ENCODE measurements at regions not wholly inside any gene's neighbourhood (a gene's known extent, or its start where the extent isn't known, plus 50 kb on each side); places are given as distances from the start of the nearest gene placed in this dataset.

GRCh38 chr3:162443376-162443775 is 946.8 kb downstream of the OTOL1 start:
- DNase-seq: no peak

GRCh38 chr3:162468791-162469190 is 972.2 kb downstream of the OTOL1 start:
- DNase-seq: no peak

GRCh38 chr3:162487138-162487537 is 990.5 kb downstream of the OTOL1 start:
- no peak for DNase-seq

- DNase-seq: no peak
Observed at GRCh38 chr3:162489853-162490252, 993.2 kb downstream of the OTOL1 start.

- DNase-seq: no peak
Observed at GRCh38 chr3:162491952-162492351, 995.3 kb downstream of the OTOL1 start.

- DNase-seq: no peak
Observed at GRCh38 chr3:162492446-162493081, 996.0 kb downstream of the OTOL1 start.

GRCh38 chr3:162498626-162499025 is 1002.0 kb downstream of the OTOL1 start:
- DNase-seq: no peak

GRCh38 chr3:162507397-162507796 is 1010.8 kb downstream of the OTOL1 start:
- DNase-seq: no peak

GRCh38 chr3:162512488-162512887 is 1015.9 kb downstream of the OTOL1 start:
- no peak for DNase-seq

GRCh38 chr3:162517110-162517509 is 1020.5 kb downstream of the OTOL1 start:
- no peak for DNase-seq

GRCh38 chr3:162521669-162522068 is 1025.1 kb downstream of the OTOL1 start:
- no peak for DNase-seq

GRCh38 chr3:162525066-162525742 is 1028.6 kb downstream of the OTOL1 start:
- DNase-seq: no peak

- DNase-seq: no peak
Observed at GRCh38 chr3:162525771-162526170, 1029.2 kb downstream of the OTOL1 start.

- no peak for DNase-seq
Observed at GRCh38 chr3:162534431-162534830, 1037.8 kb downstream of the OTOL1 start.

- no peak for DNase-seq
Observed at GRCh38 chr3:162538491-162538890, 1041.9 kb downstream of the OTOL1 start.

- no peak for DNase-seq
Observed at GRCh38 chr3:162538906-162539305, 1042.3 kb downstream of the OTOL1 start.

- DNase-seq: no peak
Observed at GRCh38 chr3:162540421-162540820, 1043.8 kb downstream of the OTOL1 start.

GRCh38 chr3:162541923-162542322 is 1045.3 kb downstream of the OTOL1 start:
- no peak for DNase-seq

GRCh38 chr3:162544246-162544645 is 1047.6 kb downstream of the OTOL1 start:
- DNase-seq: no peak

GRCh38 chr3:162546910-162547309 is 1050.3 kb downstream of the OTOL1 start:
- no peak for DNase-seq

- DNase-seq: no peak
Observed at GRCh38 chr3:162547321-162547720, 1050.7 kb downstream of the OTOL1 start.

- DNase-seq: no peak
Observed at GRCh38 chr3:162555761-162556160, 1059.2 kb downstream of the OTOL1 start.

GRCh38 chr3:162558016-162558415 is 1061.4 kb downstream of the OTOL1 start:
- DNase-seq: no peak

- no peak for DNase-seq
Observed at GRCh38 chr3:162568706-162569105, 1072.1 kb downstream of the OTOL1 start.

GRCh38 chr3:162569314-162569713 is 1072.7 kb downstream of the OTOL1 start:
- no peak for DNase-seq

All from activated CD4-positive, alpha-beta T cell treated with anti-CD3 and anti-CD28 coated beads for 48 hours (primary cell).